Endothelial cell of umbilical vein (primary cell): ENCODE measurements at regions not wholly inside any gene's neighbourhood (a gene's known extent, or its start where the extent isn't known, plus 50 kb on each side); places are given as distances from the start of the nearest gene placed in this dataset.

ENCODE experiments used
- EZH2 ChIP-seq: IDR thresholded peaks from 2 replicates; pipeline ENCODE4 v1.6.1; 2012; ENCODE audit warnings: borderline replicate concordance, low read depth, mild to moderate bottlenecking, moderate library complexity, low read length, inconsistent platforms; ENCODE audit not compliant: severe bottlenecking
- JUN ChIP-seq: IDR thresholded peaks from 2 replicates; pipeline ENCODE4 v1.6.1; 2011; ENCODE audit warnings: borderline replicate concordance, low read depth; ENCODE audit not compliant: insufficient read length, insufficient read depth
- POLR2A ChIP-seq: IDR thresholded peaks from 2 replicates; pipeline ENCODE4 v1.6.1; 2012; ENCODE audit warnings: low read depth, mild to moderate bottlenecking, control low read depth, low read length
- POLR2AphosphoS5 ChIP-seq: IDR thresholded peaks from 2 replicates; pipeline ENCODE4 v1.6.1; 2012; ENCODE audit warnings: low read depth, mild to moderate bottlenecking, control low read depth, low read length, moderate library complexity; ENCODE audit not compliant: insufficient read depth
- TF ChIP-seq, protein P1 (sequence below), 2 donors: IDR thresholded peaks; 1 replicate in 1 of 2; 2 replicates in 1 of 2; pipeline ENCODE4 v1.5.1; 2011; ENCODE audit warnings: low read length in 2 of 2, mild to moderate bottlenecking in 2 of 2, moderate library complexity in 2 of 2, control low read depth in 1 of 2, inconsistent platforms in 1 of 2, low read depth in 1 of 2; ENCODE audit not compliant: insufficient read depth in 1 of 2; ENCODE audit errors: extremely low read depth in 1 of 2

DNA sequence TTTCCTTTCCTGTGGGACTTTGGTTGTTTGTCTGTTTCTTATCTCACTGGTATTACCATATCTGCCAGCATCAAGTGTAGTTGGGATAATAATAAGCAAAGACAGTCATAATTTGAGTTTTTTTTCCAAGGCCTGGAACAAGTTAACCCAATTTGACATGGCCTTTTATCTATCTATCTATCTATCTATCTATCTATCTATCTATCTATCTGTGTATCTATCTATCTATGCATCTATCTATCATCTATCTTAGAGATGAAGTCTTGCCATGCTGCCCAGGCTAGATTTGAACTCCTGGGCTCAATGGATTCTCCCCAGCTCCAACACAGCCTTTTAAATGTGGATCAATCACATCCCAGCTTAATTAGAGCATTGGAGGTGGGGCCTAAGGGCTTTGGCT is 174.1 kb upstream of the CSF3R start:
- TF ChIP-seq, protein P1, sequence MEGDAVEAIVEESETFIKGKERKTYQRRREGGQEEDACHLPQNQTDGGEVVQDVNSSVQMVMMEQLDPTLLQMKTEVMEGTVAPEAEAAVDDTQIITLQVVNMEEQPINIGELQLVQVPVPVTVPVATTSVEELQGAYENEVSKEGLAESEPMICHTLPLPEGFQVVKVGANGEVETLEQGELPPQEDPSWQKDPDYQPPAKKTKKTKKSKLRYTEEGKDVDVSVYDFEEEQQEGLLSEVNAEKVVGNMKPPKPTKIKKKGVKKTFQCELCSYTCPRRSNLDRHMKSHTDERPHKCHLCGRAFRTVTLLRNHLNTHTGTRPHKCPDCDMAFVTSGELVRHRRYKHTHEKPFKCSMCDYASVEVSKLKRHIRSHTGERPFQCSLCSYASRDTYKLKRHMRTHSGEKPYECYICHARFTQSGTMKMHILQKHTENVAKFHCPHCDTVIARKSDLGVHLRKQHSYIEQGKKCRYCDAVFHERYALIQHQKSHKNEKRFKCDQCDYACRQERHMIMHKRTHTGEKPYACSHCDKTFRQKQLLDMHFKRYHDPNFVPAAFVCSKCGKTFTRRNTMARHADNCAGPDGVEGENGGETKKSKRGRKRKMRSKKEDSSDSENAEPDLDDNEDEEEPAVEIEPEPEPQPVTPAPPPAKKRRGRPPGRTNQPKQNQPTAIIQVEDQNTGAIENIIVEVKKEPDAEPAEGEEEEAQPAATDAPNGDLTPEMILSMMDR (IDR thresholded peaks at IDR 0.05; ENCODE audit: extremely low read depth in 1 of 2, insufficient read depth in 1 of 2, low read depth in 1 of 2, low read length in 2 of 2): no peak
- TF ChIP-seq POLR2A (no peak), EZH2 (no peak), POLR2AphosphoS5 (no peak), JUN (no peak)
